B cell (primary cell): ENCODE measurements at regions not wholly inside any gene's neighbourhood (a gene's known extent, or its start where the extent isn't known, plus 50 kb on each side); places are given as distances from the start of the nearest gene placed in this dataset.

Source experiments
- ATAC-seq: fragments of 200-7000 bp; cut with Tn5 transposase; one replicate; pipeline ENCODE4 v1.10.0; 2021; ENCODE audit warnings: low read depth, mild to moderate bottlenecking, moderate number of reproducible peaks, moderate library complexity
- CTCF ChIA-PET: fragments of 350-600 bp; sonication (Branson Sonifier 250); formaldehyde crosslinking; loops from one replicate; lab custom pipeline; 2021; ENCODE audit warnings: antibody characterized with exemption, inconsistent platforms; lab: Charles Lee
- POLR2A ChIA-PET: fragments of 350-600 bp; sonication (Branson Sonifier 250); formaldehyde crosslinking; loops from one replicate; lab custom pipeline; 2021; ENCODE audit warnings: antibody characterized with exemption; lab: Charles Lee
- DNase-seq: peaks from one replicate; pipeline ENCODE4 v3.0.0; 2013
- H2AFZ ChIP-seq: 2 replicates; pipeline ENCODE4 v1.6.1; 2012; ENCODE audit warnings: mild to moderate bottlenecking, low read depth, low read length; ENCODE audit not compliant: insufficient read depth, poor library complexity, severe bottlenecking
- H3K27ac ChIP-seq, 2 donors: 1 replicate in 1 of 2; 2 replicates in 1 of 2; pipeline ENCODE4 v1.5.1; 2012 to 2013; ENCODE audit warnings: low read length in 2 of 2, mild to moderate bottlenecking in 2 of 2, moderate library complexity in 1 of 2
- H3K27me3 ChIP-seq, 4 experiments: fragments of 200-600 bp in 1 of 4; sonication (generic) in 1 of 4; replicated peaks in 1 of 4; 1 replicate in 2 of 4; 2 replicates in 2 of 4; pipeline versions ENCODE4 v1.6.1 to v1.7.0; 2013 to 2016; ENCODE audit warnings: low read length in 3 of 4, mild to moderate bottlenecking in 2 of 4, mixed read lengths in 1 of 4, moderate library complexity in 1 of 4; ENCODE audit not compliant: insufficient read depth in 4 of 4, control insufficient read depth in 3 of 4; ENCODE audit errors: control extremely low read depth in 1 of 4
- H3K36me3 ChIP-seq, 2 experiments: replicated peaks in 1 of 2; 1 replicate in 1 of 2; 2 replicates in 1 of 2; pipeline versions ENCODE4 v1.6.1 to v1.7.1; 2013; ENCODE audit warnings: low read length in 1 of 2; ENCODE audit not compliant: insufficient read depth in 2 of 2, control insufficient read depth in 1 of 2; ENCODE audit errors: control extremely low read depth in 1 of 2, extremely low read depth in 1 of 2
- H3K4me1 ChIP-seq, 2 donors: fragments of 200-600 bp in 1 of 2; sonication (generic) in 1 of 2; 1 replicate in 1 of 2; 2 replicates in 1 of 2; pipeline versions ENCODE4 v1.5.1 to v1.6.1; 2013 to 2017; ENCODE audit warnings: low read length in 2 of 2; ENCODE audit not compliant: control insufficient read depth in 2 of 2, insufficient read depth in 2 of 2
- H3K4me2 ChIP-seq: replicated peaks from 2 replicates; pipeline ENCODE3; 2012; ENCODE audit warnings: mild to moderate bottlenecking, low read depth, low read length; ENCODE audit not compliant: poor library complexity, severe bottlenecking
- H3K4me3 ChIP-seq, 5 experiments: fragments of 200-600 bp in 1 of 5; sonication (generic) in 1 of 5; 1 replicate in 3 of 5; 2 replicates in 2 of 5; pipeline versions ENCODE4 v1.5.1 to v1.7.0; 2011 to 2016; ENCODE audit warnings: low read length in 4 of 5, mild to moderate bottlenecking in 4 of 5, low read depth in 2 of 5, control low read depth in 1 of 5, moderate library complexity in 1 of 5; ENCODE audit not compliant: insufficient read depth in 1 of 5; ENCODE audit errors: control extremely low read depth in 1 of 5, extremely low read depth in 1 of 5
- H3K79me2 ChIP-seq: fragments of 200-600 bp; sonication (generic); one replicate; pipeline ENCODE4 v1.6.0; 2016; ENCODE audit warnings: low read length; ENCODE audit not compliant: control insufficient read depth, insufficient read depth
- H3K9ac ChIP-seq: fragments of 200-600 bp; sonication (generic); 2 replicates; pipeline ENCODE4 v1.6.1; 2017; ENCODE audit warnings: mild to moderate bottlenecking, low read length, moderate library complexity
- H3K9me3 ChIP-seq, 3 donors: one replicate each; pipeline versions ENCODE4 v1.6.1 to v1.7.1; 2013; ENCODE audit warnings: low read length in 2 of 3; ENCODE audit not compliant: control insufficient read depth in 2 of 3, insufficient read depth in 1 of 3; ENCODE audit errors: control extremely low read depth in 1 of 3
- H4K20me1 ChIP-seq: 2 replicates; pipeline ENCODE4 v1.6.0; 2012; ENCODE audit warnings: mild to moderate bottlenecking, low read length; ENCODE audit not compliant: insufficient read depth, control insufficient read depth, poor library complexity, severe bottlenecking
- H3K27ac Mint-ChIP-seq: one replicate; pipeline ENCODE4 v1.8.0; 2021; ENCODE audit warnings: mixed read lengths
- H3K27me3 Mint-ChIP-seq: one replicate; pipeline ENCODE4 v1.8.0; 2021; ENCODE audit warnings: mixed read lengths
- H3K4me1 Mint-ChIP-seq: one replicate; pipeline ENCODE4 v1.8.0; 2021; ENCODE audit warnings: mixed read lengths
- H3K4me3 Mint-ChIP-seq: one replicate; pipeline ENCODE4 v1.8.0; 2021; ENCODE audit warnings: mixed read lengths
- H3K9me3 Mint-ChIP-seq: one replicate; pipeline ENCODE4 v1.8.0; 2022; ENCODE audit warnings: mixed read lengths; ENCODE audit not compliant: insufficient read depth
- CTCF ChIP-seq: fragments of 200-600 bp; IDR thresholded peaks from one replicate; pipeline ENCODE4 v1.8.0; 2022; ENCODE audit warnings: antibody characterized with exemption, mild to moderate bottlenecking
- EZH2 ChIP-seq: IDR thresholded peaks from 2 replicates; pipeline ENCODE4 v1.6.1; 2012; ENCODE audit warnings: borderline replicate concordance, low read depth, mild to moderate bottlenecking, moderate library complexity, low read length; ENCODE audit not compliant: insufficient read depth, poor library complexity, severe bottlenecking
- WGBS: methylation state at CpG from one replicate; pipeline ENCODE4 v1.1.5; 2013; ENCODE audit warnings: missing lambda C conversion rate; ENCODE audit not compliant: insufficient coverage; 5-methylcytosine and 5-hydroxymethylcytosine counted together
- intact Hi-C: fragments of 100-400 bp; cut with micrococcal nuclease; formaldehyde crosslinking; loops from one replicate; pipeline ENCODE4 v1.10.0; 2022

- WGBS = 42% methylated on average over 4 of the region's 6 CpGs
- ATAC-seq = peak; percentile 44
- ChIA-PET POLR2A (interaction anchor here (1.1 kb wide), 1 partner anchor 9 kb away, joined by 3 read pairs; no protein-coding TSS in a partner anchor), CTCF (interaction anchor here (0.7 to 2.9 kb wide), 13 partner anchors 9 to 70 kb away, joined by 3 to 16 read pairs (median 4); partner anchors contain the start of genes GLRX5 and SYNE3)
- H3K4me3 ChIP-seq = peak overlapping the region in 1 of 5 experiments; percentile 19
- H3K27me3 Mint-ChIP-seq = no peaks in the 10 kb centered on the region
- H3K79me2 ChIP-seq = peaks cover 51% of the 10 kb centered on the region
- no peaks in the 10 kb centered on the region for H3K27me3 ChIP-seq
- H3K4me1 Mint-ChIP-seq = peaks cover 40% of the 10 kb centered on the region
- H3K27ac Mint-ChIP-seq = peak overlapping the region; percentile 87
- H3K4me2 ChIP-seq = peak overlapping the region; percentile 63
- no peak overlapping the region for H2AFZ ChIP-seq
- TF ChIP-seq CTCF (no peak), EZH2 (no peak)
- peaks cover 5 to 64% of the 10 kb centered on the region in 2 experiments for H3K36me3 ChIP-seq
- peak overlapping the region; percentile 48 to 95 for H3K27ac ChIP-seq
- H4K20me1 ChIP-seq = no peaks in the 10 kb centered on the region
- H3K4me1 ChIP-seq = peaks cover 46 to 49% of the 10 kb centered on the region in 2 donors
- H3K9ac ChIP-seq = peak overlapping the region; percentile 19
- peak overlapping the region; percentile 35 for H3K4me3 Mint-ChIP-seq
- H3K9me3 ChIP-seq = no peaks in the 10 kb centered on the region
- peak; percentile 68 for DNase-seq
- H3K9me3 Mint-ChIP-seq = no peaks in the 10 kb centered on the region
- intact Hi-C loops = loop anchor here (1.0 to 2.0 kb wide), 2 partner anchors 22 to 31 kb away; no protein-coding TSS in a partner anchor
These were observed 52.3 kb downstream of the SYNE3 start for GRCh38 chr14:95464103-95464502.

GRCh38 chr14:95463171-95463901 is 53.1 kb downstream of the SYNE3 start:
- Histone ChIP-seq H2AFZ (peak overlapping the region; percentile 16), H3K4me2 (peak overlapping the region; percentile 63), H3K4me1 (peaks cover 53 to 54% of the 10 kb centered on the region in 2 donors), H4K20me1 (no peaks in the 10 kb centered on the region), H3K27me3 (no peaks in the 10 kb centered on the region), H3K9ac (peak overlapping the region; percentile 19), H3K4me3 (peak overlapping the region in 1 of 5 experiments; percentile 19), H3K27ac (peak overlapping the region; percentile 48 to 95), H3K36me3 (peaks cover 5 to 63% of the 10 kb centered on the region in 2 experiments), H3K9me3 (no peaks in the 10 kb centered on the region), H3K79me2 (peaks cover 50% of the 10 kb centered on the region)
- ATAC-seq (peak; percentile 58), DNase-seq (peak; percentile 68)
- ChIA-PET POLR2A (interaction anchor here (1.1 to 1.3 kb wide), 2 partner anchors 8 to 33 kb away, joined by 3 read pairs; no protein-coding TSS in a partner anchor), CTCF (interaction anchor here (0.7 to 2.9 kb wide), 13 partner anchors 10 to 71 kb away, joined by 3 to 16 read pairs (median 5); partner anchors contain the start of genes GLRX5 and SYNE3)
- Mint-ChIP-seq H3K27ac (peak overlapping the region; percentile 87), H3K27me3 (no peaks in the 10 kb centered on the region), H3K4me1 (peaks cover 44% of the 10 kb centered on the region), H3K4me3 (peak overlapping the region; percentile 69), H3K9me3 (no peaks in the 10 kb centered on the region)
- no peak for TF ChIP-seq EZH2
- no peak for TF ChIP-seq CTCF
- intact Hi-C loops = loop anchor here (1.0 to 2.0 kb wide), 2 partner anchors 24 to 53 kb away; partner anchors contain the start of gene SYNE3
- 18% methylated on average over 7 of the region's 9 CpGs for WGBS
